ENCODE measurements at regions not wholly inside any gene's neighbourhood (a gene's known extent, or its start where the extent isn't known, plus 50 kb on each side); places are given as distances from the start of the nearest gene placed in this dataset.

DNA sequence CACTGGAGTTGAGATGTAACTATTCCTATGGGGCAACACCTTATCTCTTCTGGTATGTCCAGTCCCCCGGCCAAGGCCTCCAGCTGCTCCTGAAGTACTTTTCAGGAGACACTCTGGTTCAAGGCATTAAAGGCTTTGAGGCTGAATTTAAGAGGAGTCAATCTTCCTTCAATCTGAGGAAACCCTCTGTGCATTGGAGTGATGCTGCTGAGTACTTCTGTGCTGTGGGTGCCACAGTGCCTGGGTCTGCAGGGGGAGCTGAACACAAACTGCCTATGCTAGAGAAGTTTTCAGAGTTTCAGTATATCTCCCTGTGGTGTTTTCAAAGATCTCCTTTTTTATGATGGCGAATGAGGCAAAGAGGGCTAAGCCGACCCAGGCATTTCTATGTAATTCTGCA, 179.2 kb upstream of the OR4E1 start:
- Histone ChIP-seq H3K4me2 (ENCODE audit: low read depth, low read length) (no peak overlapping the region), H3K27ac (ENCODE audit: insufficient read depth, low read length) (no peak overlapping the region), H4K5ac (ENCODE audit: low read depth, low read length) (no peak overlapping the region), H3K4me3 (ENCODE audit: insufficient read depth, low read depth, low read length) (no peak overlapping the region), H2BK5ac (ENCODE audit: low read depth, low read length, poor library complexity, severe bottlenecking) (no peak overlapping the region), H4K91ac (ENCODE audit: insufficient read depth, low read depth, low read length) (no peak overlapping the region), H3K23ac (ENCODE audit: low read depth, low read length) (no peak overlapping the region), H3K36me3 (ENCODE audit: control insufficient read depth, insufficient read depth, low read length) (no peaks in the 10 kb centered on the region), H2BK120ac (ENCODE audit: low read depth, low read length) (no peak overlapping the region), H3K9ac (ENCODE audit: low read depth, low read length) (no peak overlapping the region), H4K20me1 (ENCODE audit: insufficient read depth, low read length) (no peaks in the 10 kb centered on the region), H3K9me3 (ENCODE audit: control insufficient read depth, insufficient read depth, low read length) (no peaks in the 10 kb centered on the region), H2AK9ac (replicated peaks; ENCODE audit: low read depth, low read length, poor library complexity) (no peak overlapping the region), H3K56ac (ENCODE audit: extremely low read depth, insufficient read depth, low read length) (no peak overlapping the region), H3K4ac (ENCODE audit: low read depth, low read length) (no peak overlapping the region), H3K18ac (ENCODE audit: low read depth, low read length) (no peak overlapping the region), H2AK5ac (ENCODE audit: low read depth, low read length) (no peak overlapping the region), H4K8ac (ENCODE audit: low read depth in 2 of 2, low read length in 2 of 2) (no peak overlapping the region), H2AFZ (replicated peaks; ENCODE audit: low read length, poor library complexity) (no peak overlapping the region), H3K27me3 (ENCODE audit: control insufficient read depth, insufficient read depth, low read length) (no peaks in the 10 kb centered on the region), H3K4me1 (ENCODE audit: control insufficient read depth, insufficient read depth, low read length) (no peaks in the 10 kb centered on the region), H3K79me1 (ENCODE audit: low read depth in 1 of 2, low read length in 2 of 2) (no peaks in the 10 kb centered on the region), H2BK20ac (ENCODE audit: low read depth, low read length) (no peak overlapping the region), H2BK15ac (ENCODE audit: low read depth, low read length) (no peak overlapping the region), H3K14ac (replicated peaks; ENCODE audit: low read depth, low read length) (no peak overlapping the region), H3K9me1 (ENCODE audit: insufficient read depth, low read length) (no peaks in the 10 kb centered on the region)
- TF ChIP-seq RAD21 (IDR thresholded peaks at IDR 0.05; ENCODE audit: low read length) (no peak), MAFK (IDR thresholded peaks at IDR 0.05; ENCODE audit: low read depth, low read length) (no peak), POLR2A (IDR thresholded peaks at IDR 0.05; ENCODE audit: low read depth, low read length) (no peak), MAZ (IDR thresholded peaks at IDR 0.05; ENCODE audit: borderline replicate concordance, low read depth, low read length) (no peak), FOS (IDR thresholded peaks at IDR 0.05; ENCODE audit: low read depth, low read length) (no peak), CHD1 (IDR thresholded peaks at IDR 0.05; ENCODE audit: low read depth, low read length) (no peak), RCOR1 (IDR thresholded peaks at IDR 0.05; ENCODE audit: insufficient replicate concordance, low read length) (no peak), SMC3 (IDR thresholded peaks at IDR 0.05; ENCODE audit: low read depth, low read length) (no peak), RFX5 (IDR thresholded peaks at IDR 0.05; ENCODE audit: low read depth, low read length) (no peak), MXI1 (IDR thresholded peaks at IDR 0.05; ENCODE audit: borderline replicate concordance, low read depth, low read length) (no peak), CTCF (conservative IDR thresholded peaks at IDR 0.05; ENCODE audit: low read depth, low read length) (no peak), BHLHE40 (IDR thresholded peaks at IDR 0.05; ENCODE audit: low read depth, low read length) (no peak), CEBPB (IDR thresholded peaks at IDR 0.05; ENCODE audit: low read depth, low read length) (no peak)
- TF ChIP-seq, protein P1, sequence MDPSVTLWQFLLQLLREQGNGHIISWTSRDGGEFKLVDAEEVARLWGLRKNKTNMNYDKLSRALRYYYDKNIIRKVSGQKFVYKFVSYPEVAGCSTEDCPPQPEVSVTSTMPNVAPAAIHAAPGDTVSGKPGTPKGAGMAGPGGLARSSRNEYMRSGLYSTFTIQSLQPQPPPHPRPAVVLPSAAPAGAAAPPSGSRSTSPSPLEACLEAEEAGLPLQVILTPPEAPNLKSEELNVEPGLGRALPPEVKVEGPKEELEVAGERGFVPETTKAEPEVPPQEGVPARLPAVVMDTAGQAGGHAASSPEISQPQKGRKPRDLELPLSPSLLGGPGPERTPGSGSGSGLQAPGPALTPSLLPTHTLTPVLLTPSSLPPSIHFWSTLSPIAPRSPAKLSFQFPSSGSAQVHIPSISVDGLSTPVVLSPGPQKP (IDR thresholded peaks at IDR 0.05; ENCODE audit: borderline replicate concordance, low read depth, low read length): no peak
- WGBS, 2 experiments (ENCODE audit: extremely low coverage in 2 of 2, insufficient read length in 1 of 2): no CpG with 5 or more reads among the region's 3 CpGs
- CTCF ChIA-PET: interaction anchor here (1.2 kb wide), 1 partner anchor 13 kb away, joined by 3 read pairs; no protein-coding TSS in a partner anchor
- POLR2A ChIA-PET (ENCODE audit: unreplicated experiment): no interaction called here
- ATAC-seq (ENCODE audit: low read depth) (no peak), DNase-seq (no peak)
- intact Hi-C loops (cut with micrococcal nuclease): no loop called here
- BruUV-seq (replicated peaks): no TSS peak
- dilution Hi-C loops (cut with HindIII; ENCODE audit: low sequenced_read_pairs, unreplicated experiment): no loop called here
- in situ Hi-C loops (cut with MboI; ENCODE audit: low sequenced_read_pairs): no loop called here

Measured in IMR-90 (cell line).